LNCaP clone FGC (cell line): ENCODE measurements at regions not wholly inside any gene's neighbourhood (a gene's known extent, or its start where the extent isn't known, plus 50 kb on each side); places are given as distances from the start of the nearest gene placed in this dataset.
A peak's percentile ranks its signal among the peaks of the same experiment; 100 is the strongest.

Experiments used
- DNase-seq: peaks from one replicate; pipeline ENCODE4 v3.0.0-alpha.2; 2011; ENCODE audit warnings: low read depth
- H3K4me3 ChIP-seq: 2 replicates; pipeline ENCODE4 v1.5.1; 2011; ENCODE audit warnings: mild to moderate bottlenecking, low read depth, low read length, control low read depth
- TF ChIP-seq, protein P1 (sequence below): IDR thresholded peaks from 2 replicates; pipeline ENCODE4 v1.5.1; 2012; ENCODE audit warnings: mild to moderate bottlenecking; ENCODE audit not compliant: control insufficient read depth, insufficient read depth; ENCODE audit errors: extremely low read depth

DNA sequence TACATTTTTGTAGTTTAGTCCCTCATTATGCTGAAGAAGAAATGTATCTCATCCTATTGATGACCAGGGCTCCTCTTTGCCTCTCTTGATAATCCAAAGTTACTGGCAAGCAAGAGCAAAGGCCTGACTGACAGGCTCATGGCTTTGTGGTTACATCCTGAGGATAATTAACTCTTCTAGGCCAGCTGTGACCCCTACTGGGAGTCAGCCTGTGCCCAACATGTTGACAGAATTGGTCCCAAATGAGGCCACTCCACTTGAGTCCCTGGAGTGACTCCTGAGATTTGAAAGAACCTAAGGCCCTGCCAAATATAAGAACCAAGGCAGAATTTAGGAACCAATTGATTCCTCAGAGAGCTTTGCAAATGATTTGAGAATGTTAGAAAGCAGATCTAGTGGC is 973.8 kb upstream of the CELF4 start:
- TF ChIP-seq, protein P1, sequence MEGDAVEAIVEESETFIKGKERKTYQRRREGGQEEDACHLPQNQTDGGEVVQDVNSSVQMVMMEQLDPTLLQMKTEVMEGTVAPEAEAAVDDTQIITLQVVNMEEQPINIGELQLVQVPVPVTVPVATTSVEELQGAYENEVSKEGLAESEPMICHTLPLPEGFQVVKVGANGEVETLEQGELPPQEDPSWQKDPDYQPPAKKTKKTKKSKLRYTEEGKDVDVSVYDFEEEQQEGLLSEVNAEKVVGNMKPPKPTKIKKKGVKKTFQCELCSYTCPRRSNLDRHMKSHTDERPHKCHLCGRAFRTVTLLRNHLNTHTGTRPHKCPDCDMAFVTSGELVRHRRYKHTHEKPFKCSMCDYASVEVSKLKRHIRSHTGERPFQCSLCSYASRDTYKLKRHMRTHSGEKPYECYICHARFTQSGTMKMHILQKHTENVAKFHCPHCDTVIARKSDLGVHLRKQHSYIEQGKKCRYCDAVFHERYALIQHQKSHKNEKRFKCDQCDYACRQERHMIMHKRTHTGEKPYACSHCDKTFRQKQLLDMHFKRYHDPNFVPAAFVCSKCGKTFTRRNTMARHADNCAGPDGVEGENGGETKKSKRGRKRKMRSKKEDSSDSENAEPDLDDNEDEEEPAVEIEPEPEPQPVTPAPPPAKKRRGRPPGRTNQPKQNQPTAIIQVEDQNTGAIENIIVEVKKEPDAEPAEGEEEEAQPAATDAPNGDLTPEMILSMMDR = no peak
- no peak for DNase-seq
- no peak overlapping the region for H3K4me3 ChIP-seq

DNA sequence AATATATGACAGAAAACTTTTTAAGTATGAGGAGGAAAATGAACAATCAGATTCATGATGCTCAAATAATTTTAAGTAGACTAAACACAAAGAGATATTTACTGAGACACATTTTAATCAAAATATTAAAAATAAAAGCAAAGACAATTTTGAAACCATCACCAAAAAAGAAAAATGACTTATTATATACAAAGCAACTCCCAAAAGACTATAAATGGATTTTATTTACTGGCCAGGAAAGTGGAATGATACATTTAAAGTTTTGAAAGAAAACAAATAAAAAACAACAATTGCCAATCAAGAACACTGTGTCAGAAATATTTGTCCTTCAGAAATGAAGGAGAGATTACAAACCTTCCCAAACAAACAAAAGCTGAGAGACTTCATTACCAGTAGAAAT is 968.5 kb upstream of the CELF4 start:
- DNase-seq = no peak
- H3K4me3 ChIP-seq = no peak overlapping the region
- TF ChIP-seq, protein P1 = no peak

DNA sequence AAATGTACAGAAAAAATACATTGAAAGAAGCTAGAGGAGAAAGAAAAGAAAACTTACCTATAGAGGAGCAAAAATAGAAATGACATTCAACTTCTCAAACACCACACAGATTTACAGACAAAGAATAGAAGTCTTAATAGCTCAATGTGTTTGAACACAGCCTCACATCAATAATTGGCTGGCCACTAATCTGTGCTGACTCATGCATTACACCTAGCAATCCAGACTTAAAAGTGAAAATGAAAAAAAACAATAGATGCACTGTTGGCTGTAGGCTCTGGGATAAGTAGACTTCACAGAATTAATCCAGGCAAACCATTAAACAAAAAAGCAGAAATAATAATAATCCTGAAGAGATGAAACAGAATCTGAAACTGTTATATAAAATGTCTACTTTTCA is 961.3 kb upstream of the CELF4 start:
- H3K4me3 ChIP-seq = no peak overlapping the region
- no peak for DNase-seq
- TF ChIP-seq, protein P1 = no peak

DNA sequence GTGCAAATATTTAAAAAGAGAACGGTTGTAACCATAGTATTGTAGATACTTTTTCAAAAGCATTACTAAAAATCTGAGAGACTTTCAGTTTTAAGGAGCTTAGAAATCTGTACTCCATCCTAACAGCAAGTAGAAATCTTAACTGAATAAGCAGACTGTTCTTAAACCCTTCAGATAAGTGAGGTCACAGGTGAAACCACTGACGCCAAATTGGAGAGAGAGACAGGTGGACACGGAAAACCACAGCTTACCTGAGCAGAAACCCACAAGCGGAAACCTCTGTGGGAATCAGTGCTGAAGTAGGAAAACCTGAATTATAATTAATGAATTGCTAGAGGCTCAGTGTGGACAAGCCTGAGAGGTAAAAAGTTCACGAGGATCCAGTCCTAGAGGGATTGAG is 959.4 kb upstream of the CELF4 start:
- no peak for DNase-seq
- no peak overlapping the region for H3K4me3 ChIP-seq
- TF ChIP-seq, protein P1 = no peak

DNA sequence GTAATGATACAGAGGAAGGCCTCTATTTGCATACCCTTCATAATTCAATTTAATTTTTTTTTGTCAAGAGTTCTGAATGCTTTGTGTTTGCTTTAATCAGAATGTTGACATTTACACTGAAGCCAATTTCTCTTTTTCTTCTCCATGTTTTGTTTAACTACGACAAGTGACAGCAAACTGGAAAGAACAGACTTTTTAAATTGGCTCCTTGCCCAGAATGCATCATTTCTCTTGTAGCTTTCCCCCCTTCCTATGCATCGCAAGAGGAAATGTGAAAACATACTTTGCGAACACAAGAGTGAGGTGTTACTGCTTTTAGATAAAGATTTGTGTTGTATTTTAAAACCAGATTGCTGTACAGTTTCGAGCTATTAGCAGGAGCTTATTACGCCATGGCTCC is 955.2 kb upstream of the CELF4 start:
- TF ChIP-seq, protein P1 = no peak
- peak; percentile 4 for DNase-seq
- no peak overlapping the region for H3K4me3 ChIP-seq

DNA sequence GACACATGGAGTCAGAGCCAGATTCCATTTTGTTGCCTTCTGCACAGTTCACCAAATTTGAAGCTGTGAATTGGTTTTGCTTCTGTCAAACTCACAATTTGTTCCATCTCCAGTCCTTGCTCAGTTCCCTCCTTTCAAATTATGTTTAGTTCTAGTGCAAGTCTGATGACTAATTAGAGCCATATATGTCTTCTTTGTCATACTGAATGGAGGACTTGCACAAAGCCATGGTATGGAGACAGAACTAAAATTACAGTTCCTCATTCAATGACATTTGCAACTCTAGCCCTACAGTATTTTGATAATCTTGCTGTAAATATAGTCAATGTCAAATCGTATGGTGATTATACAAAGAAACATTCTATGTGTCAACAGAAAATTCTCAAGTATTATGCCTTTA is 936.9 kb upstream of the CELF4 start:
- TF ChIP-seq, protein P1 = no peak
- H3K4me3 ChIP-seq = no peak overlapping the region
- DNase-seq = no peak

DNA sequence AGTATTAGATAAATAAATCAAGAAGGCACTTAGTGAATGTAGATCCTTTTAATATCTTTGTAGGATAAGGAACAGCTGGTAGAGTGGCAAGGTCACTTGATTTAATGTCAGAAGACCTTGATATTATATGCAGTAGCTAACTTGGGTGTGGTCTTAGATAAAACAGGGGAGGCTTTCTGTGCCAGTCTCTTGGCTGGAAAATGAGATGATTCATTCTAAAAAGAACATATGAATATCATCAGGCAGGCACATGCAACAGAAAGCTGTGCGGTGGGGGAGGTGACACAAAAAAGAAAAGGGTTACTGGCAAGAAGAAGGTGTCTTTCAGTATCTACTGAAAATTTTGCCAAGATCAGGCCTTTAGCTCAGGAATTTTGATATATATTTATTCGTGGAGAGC is 931.7 kb upstream of the CELF4 start:
- TF ChIP-seq, protein P1 = no peak
- no peak overlapping the region for H3K4me3 ChIP-seq
- DNase-seq = no peak
